Stimulated activated CD4-positive, alpha-beta T cell treated with anti-CD3 and anti-CD28 coated beads, TNF-alpha, amount 100 ng/mL, for 24 hours (primary cell): ENCODE measurements at regions not wholly inside any gene's neighbourhood (a gene's known extent, or its start where the extent isn't known, plus 50 kb on each side); places are given as distances from the start of the nearest gene placed in this dataset.

ENCODE experiments used
- DNase-seq, 3 experiments: peaks; one replicate each; pipeline ENCODE4 v3.0.0-alpha.2; 2020; ENCODE audit warnings: low read depth in 3 of 3

DNA sequence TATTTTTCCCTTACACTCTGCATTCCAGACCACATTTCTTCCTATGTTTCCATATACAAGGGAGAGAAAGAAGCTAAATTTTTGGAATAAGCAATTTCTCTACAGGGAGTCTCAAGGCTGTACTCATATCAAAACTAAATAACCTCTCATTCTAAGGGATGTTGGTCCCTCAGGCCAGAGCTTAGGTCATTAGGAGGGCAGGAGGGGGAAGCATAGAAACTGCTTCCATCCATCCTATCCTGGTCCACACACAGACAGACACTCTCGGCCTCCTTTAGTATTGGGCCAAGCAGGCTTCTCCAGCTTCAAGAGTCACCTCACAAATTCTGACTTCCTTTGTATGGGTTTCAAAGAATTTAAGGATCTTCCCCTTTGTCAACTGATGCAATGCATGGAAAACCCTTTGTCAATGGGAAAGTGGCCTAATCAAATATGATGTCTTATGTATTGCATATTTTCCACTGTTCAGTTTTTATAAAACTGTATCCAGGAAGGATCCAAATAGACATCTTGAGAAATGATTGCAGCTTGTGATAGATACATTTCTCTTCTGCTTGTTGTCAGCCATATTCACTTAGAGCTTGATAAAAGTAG is 140.7 kb upstream of the RARB start:
- no peak for DNase-seq

DNA sequence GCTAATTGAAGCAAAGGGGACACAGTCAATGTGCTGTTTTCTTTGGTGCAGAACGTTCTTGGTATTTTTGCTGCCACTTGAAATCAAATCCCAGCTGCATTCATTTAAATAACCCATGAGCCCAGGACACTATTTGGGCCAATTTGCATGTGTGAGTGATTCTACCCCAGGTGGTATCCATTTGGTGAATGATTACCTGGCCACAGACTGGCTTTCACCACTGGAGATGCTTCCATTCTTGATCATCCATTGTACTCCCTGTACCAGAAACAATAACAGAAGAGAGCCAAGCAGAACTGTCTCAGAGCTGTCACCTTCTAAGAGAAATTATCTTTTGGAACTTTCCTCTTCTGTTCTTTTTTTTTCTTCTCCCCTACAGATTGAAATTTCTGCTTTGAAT is 139.7 kb upstream of the RARB start:
- no peak for DNase-seq

DNA sequence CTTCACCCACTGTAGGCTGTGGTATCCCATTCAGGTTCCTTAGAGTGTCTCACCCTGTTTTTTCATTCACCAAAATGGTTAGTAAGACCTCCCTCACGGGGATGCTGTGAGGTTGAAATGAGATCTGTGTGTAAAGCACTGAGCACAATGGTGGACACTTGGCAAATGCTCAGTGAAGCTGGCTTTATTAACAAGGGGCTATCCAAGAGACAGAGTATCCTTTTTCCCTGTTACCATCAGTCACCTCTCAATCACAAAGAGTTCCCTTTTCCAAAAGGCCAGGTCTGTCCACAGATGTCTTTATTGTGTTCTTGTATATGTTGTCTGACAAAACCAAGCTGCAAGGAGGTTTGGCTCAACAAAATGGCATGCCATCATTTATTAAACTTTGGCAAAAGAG is 138.9 kb upstream of the RARB start:
- no peak for DNase-seq

DNA sequence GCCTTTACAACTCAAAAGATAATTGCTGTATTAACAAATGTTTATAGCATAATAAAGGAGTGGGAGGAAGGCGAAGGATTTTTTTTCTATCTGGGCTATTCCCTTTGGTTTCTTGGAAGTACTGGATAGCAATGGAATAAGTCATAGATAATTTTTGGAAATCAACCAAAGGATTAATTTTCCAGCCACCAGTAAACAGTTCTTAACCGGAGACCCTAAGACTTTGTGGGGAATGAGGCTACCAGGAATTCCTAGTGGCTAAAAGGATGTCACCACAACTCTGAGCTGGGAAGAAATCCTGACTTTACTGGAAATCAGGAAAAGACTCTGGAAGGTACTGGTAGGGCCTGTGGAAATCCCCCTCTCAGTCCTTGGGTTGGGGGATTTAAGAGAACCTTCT is 138.4 kb upstream of the RARB start:
- no peak for DNase-seq

DNA sequence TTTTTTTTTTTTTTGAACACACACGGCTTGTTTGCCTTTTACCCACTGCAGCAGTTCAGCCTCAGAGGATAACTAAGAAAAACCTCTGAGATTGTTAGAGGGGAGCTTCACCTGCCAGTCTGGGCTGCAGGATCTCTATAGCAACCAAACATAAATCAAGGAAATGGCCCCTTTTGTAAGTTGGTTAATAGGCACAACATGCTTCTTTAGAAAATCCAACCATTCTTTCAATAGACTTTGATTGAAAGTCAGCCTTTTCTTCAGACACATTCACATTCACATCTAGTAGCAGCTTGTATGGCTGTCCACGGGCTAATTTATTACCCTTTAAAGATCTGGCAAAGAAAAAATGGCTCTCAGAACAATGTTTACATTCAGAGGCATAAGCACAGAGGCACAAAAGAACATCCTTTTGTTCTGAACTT is 136.6 kb upstream of the RARB start:
- DNase-seq, result no peak

DNA sequence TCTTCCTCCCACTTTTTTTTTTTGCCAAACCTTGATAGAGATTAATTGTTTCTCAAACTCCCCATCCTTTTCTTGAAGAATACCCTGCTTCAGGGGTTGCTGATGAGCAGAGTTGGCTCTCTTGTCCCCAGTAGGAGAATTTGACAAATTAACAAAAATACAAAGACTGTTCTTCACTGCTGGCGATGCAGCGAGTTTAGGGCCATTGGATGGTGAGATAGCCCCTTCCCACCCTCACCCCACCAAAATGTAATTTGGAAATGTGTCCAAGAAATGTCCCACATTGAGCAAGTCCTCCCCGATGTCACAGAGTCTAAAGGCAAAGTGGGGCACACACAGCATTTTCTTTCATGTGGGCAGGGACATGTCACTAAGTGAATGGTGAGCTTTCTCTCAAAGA is 136.0 kb upstream of the RARB start:
- no peak for DNase-seq

DNA sequence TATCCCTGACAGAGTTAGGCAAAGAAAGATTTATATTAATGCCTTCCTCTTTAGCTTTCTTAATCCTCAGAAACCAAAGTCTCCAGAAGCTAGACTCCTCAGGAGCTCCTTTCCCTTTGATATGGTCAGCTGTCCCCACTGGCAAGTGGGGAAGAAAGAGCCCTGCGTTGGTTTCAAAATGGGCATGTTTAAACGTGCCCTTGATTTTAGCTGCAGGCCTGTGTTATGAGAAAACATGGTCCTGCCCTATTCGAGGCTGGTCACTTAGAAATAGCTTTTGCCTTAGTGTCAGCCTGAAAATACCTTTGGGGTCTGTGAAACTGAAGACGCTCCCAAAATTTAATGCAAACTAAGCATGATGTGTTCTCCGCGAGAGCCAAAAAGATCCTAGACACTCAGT is 135.5 kb upstream of the RARB start:
- no peak for DNase-seq

DNA sequence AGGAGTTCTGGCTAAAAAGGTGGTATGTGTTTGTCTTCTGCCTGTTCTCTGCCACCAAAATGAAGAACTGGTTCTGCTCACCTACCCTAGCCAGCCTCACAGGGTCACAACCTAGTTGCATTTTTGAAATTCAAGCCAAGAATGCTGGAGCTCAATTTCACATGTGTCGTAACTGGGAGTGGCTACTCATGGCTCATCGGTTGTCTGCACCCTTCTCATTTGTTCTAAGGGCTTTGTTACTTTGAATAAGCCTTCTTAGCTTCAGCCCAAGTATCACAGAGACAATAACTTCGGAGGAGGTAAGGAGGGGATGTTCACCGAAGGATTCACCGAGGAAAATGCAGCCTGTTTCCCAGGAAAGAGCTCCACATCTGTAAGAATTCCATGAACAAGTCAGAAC is 134.3 kb upstream of the RARB start:
- DNase-seq, result no peak

DNA sequence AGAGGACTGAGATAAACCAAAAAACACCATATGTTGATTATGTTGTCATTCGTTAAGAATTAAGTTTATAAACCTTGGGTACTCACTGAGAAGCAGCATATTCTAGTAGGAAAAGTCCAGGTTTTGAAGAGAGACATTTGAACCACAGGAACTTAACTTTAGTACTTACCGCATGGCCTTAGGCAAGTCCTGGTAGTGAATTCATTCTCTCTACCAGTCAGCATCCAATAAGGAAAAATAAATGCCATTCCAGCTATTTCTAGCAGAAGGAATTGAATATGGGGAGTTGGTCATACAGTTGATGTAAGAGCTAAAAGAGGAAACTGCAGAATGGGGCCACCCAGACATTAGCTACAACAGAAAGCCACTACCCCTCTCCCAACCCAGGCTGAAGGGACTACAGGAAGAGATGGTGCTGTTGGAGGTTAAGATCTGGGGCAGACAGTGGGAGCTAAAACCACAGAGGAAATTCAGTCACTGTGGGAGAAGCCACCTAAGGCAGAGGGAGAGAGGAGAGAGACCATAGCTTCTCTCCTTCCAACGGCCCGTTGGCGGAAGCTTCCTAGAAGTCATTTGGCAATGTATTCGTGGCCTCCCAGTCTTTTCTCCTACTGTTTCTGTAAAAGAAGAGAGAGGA is 133.8 kb upstream of the RARB start:
- no peak for DNase-seq

DNA sequence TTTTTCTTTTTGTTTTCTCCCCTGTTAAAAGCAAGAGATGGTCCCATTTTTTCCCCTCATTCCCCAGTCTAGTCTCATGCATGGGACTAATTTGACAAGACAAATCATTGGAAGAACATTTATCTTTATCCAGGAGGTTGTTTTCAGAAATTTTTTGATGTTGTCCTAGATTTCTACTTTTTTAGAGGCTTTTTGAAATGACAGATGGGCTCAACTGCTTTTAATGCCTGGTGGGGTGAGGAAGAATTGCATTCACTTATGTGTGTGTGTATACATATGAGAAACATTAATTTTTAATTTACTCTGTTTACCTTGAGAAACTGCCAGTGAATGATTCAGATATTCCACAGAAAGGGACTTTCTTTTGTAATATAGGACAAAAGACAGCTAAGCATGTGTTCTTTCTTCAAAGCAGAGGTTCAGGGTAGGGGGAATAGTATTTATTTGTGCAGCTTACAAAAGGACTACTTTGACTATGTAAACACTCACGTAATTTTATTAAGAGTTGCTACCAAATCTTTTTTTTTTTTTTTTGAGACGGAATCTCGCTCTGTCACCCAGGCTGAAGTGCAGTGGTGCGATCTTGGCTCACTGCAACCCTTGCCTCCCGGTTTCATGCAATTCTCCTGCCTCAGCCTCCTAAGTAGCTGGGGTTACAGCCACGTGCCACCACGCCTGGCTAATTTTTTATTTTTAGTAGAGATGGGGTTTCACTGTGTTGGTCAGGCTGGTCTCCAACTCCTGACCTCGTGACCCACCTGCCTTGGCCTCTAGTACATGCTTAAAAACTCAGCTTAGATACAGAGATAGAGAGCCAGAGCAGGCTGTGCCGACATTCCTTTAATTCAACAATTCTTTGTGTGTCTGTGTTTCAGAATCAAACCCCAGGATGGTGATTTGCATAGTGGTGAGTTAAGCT is 130.1 kb upstream of the RARB start:
- DNase-seq, result no peak

DNA sequence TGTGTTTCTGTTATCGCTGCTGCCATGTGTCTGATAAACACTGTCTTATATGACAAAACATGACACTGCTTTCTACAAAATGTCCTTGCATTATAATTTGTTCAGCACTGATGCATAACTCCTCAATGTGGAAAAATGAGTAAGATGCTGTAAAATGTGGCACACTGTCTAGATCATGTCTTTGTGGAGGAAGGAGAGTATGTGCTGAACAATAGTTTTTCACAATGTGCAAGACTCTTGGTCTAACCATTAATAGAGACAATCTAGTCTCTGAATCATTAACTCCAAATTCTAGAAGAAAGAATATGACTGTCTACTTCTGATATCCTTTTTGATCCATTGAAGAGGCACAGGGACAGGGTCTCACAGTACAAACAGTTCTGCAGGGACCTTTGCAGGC is 127.9 kb upstream of the RARB start:
- DNase-seq, result no peak

DNA sequence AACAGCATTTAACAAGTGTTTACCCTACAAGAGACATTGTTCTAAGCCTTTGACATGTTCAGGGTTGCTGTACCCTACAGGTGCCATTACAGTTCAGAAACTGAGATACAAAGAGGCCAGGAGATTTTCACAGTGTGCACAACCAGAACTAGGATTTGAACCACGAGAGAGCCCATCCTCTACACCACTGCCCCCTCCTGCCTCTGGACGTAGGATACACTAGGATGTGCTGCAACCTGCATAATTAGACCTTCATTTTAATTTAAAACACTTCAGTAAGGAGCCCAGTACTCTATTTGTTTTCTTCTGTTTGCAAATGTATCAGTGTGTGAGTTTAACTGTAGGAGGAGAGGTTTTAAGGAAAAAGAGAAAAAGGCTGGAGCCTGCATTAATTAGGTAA is 123.1 kb upstream of the RARB start:
- no peak for DNase-seq

DNA sequence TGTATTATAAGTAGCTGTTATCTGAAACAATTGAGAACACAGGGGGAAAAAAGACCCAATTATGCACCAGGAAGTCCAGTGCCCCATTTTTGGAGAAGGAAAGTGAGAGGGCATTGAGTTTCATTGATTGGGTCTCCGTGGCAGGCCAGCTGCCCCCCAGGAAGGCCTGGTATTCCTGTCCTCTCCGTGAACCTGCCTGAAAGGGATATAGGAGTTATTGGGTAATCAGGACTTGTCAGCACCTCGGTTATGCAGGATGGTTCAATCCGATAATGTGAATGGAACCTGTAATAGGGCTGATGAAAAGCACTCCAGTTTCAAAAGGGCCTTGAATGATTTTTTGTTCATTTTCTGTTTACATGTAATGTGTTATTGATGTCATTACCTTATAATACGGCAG is 122.0 kb upstream of the RARB start:
- DNase-seq, result no peak

DNA sequence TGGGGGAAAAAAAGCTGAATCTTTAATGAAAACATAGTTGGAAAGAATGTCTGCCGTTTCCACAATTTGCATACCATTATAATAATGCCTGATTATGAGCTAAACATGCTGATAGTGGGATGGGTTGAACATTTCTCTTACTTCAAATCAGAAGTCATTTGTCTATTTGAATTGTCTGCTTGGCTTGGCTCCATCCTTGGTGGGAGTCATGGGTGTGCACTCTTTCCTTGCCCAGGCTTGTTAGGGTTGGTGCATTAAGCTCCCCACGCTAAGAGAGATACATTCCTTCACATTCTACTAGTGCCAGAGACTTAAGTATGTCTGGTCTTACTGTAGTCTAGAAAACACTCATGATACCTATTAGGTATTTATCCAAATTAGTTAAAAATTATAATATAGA is 121.4 kb upstream of the RARB start:
- DNase-seq, result no peak

DNA sequence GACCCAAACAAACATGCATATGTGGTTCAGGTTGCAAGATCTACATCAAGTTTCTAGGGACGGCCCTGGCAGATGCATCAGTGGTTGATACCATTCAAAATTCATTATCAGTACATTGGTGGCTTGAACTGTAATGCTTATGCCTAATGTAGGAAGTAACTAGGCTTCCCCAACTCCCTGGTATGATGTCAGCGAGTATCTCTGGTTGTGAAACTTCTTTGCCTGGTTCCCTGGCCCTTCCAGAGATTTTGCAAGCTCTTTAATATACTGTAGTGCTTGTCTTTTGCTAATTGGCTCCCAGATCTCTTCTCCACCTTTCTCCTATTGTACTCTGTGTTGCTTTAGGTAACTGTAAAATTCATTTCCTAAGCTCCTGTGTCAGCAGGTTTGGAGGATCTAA is 114.8 kb upstream of the RARB start:
- DNase-seq, result no peak

DNA sequence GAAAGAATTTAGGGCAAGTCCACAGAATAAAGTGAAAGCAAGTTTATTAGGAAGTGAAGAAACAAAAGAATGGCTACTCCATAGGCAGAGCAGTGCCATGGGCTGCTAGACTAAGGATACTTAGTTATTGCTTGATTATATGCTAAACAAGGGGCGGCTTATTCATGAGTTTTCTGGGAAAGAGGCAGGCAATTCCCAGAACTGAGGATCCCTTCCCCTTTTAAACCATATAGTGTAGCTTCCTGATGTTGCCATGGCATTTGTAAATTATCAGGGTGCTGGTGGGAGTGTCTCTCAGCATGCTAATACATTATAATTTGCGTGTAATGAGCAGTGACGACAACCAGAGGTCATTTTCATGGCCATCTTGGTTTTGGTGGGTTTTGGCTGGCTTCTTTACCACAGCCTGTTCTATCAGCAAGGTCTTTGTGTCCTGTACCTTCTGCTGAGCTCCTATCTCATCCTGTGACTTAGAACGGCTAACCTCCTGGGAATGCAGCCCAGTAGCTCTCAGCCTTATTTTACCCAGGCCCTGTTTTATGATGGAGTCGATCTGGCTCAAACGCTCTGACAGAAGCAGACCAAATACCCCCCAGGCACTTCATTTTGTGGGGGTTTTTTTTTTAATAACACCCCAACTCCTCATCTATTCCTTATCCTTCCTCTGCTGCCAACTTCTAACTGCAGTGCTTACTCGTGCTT is 103.0 kb upstream of the RARB start:
- DNase-seq, result no peak

DNA sequence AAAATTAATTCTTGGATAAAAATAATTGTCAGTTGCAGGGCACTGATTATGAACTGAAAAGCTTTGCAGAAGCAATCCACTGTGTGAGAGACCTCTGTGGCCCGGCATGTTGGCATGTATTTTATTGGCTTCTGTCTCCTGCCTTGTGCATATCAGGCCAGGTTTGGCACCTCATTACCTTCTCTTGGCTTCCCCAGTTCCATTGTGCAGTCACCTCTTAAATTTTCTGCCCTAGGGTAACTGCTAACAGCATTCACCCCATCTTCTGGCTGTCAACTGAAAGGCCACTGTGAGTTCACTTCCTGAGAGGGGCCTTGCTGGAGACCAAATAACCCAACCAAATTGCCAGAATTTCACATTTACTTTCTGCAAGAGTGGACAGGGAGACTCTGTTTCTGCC is 92.7 kb upstream of the RARB start:
- no peak for DNase-seq

DNA sequence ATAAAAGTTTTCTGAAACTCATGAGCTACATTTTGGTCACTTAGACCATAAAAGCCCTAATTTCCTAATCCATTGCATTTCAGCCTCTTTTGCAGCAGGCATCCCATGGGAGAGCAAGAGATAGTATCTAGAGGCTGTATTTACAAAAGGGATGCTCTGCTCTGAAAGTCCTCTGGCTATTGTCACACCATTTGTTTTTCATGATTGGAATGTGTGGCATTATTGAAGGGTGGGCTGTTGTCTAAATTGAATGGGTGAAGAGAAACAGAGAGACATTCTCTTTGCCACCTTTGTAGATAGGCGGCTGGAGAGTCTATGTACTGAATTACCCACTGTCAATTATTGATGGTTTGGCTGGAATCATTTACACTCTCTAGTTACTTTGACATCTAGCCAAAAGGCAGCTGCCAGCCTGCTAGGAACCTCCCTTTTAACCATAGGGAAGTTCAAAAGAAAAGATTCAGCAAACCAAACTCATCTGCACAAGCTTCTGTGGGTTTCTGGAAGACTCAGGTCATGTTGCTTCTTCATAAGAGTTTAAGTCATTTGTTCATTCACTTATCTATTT is 89.8 kb upstream of the RARB start:
- DNase-seq, result no peak

DNA sequence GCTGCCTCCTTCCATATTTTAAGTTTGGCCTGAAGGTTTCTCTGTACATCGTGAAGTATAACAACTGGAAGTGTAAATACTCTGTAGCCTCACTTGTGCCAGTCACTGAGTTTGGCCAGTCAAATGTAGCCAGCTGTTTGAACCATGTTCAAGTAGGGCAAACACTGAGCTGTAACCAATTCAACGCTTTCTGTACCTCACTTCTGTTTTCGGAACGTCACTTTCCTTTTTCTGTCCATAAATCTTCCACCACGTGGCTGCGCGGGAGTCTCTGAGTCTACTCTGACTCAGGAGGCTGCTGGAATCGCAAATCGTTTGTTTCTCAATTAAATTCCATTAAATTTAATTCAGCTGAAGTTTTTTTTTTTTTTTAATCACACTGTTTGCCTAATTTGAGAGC is 88.8 kb upstream of the RARB start:
- DNase-seq, result no peak

DNA sequence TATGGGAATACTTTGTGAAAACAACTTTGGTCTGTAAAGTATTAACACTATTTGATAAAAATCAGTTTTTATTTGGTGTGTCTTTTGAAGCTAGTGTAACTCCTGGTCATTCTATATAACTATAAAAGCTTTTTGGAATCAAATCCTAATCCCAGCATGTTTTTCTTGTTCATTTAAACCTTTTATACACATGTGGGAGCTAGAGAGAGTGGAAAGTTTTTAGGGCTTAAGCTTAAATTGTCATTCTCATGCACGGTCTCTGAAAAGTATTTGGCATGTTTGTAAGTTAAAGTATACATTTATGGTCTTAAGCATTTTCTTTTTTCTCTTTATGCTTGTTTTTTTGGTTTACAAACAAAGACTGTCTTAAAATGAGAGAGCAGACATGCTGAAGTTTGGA is 83.4 kb upstream of the RARB start:
- no peak for DNase-seq

DNA sequence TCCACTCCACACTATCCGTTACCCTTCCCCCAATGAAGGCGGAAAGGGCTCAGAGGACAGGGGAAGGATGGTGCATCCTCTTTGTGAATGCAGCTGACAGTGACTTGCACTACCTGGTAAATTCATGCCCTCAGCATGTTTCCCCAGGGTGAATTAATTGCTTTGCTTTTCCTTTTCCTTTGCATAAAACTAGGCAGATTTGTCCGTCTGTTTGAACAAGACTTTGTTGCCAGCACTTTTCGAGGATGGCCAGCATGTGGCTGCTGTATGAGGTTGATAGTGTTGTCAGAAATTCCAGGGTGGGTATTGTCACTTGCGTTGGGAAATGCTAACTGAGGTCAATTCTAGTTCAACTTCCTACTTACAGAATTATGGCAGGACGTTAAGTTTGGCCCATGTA is 79.0 kb upstream of the RARB start:
- no peak for DNase-seq
